Mesendoderm (in vitro differentiated cells): ENCODE measurements at regions not wholly inside any gene's neighbourhood (a gene's known extent, or its start where the extent isn't known, plus 50 kb on each side); places are given as distances from the start of the nearest gene placed in this dataset.

Experiments used
- DNase-seq: peaks from one replicate; pipeline ENCODE4 v3.0.0; 2013
- H2AK5ac ChIP-seq: 2 replicates; pipeline ENCODE4 v1.6.1; 2013; ENCODE audit warnings: low read length, inconsistent platforms
- H2BK120ac ChIP-seq: 2 replicates; pipeline ENCODE4 v1.6.1; 2013; ENCODE audit warnings: low read depth, mild to moderate bottlenecking, low read length, moderate library complexity, mixed read lengths
- H2BK15ac ChIP-seq: replicated peaks from 2 replicates; pipeline ENCODE4 v1.6.1; 2013; ENCODE audit warnings: low read depth, mild to moderate bottlenecking, moderate library complexity
- H2BK5ac ChIP-seq: 2 replicates; pipeline ENCODE4 v1.6.1; 2013; ENCODE audit warnings: low read length, inconsistent platforms
- H3K18ac ChIP-seq: 2 replicates; pipeline ENCODE4 v1.6.1; 2013; ENCODE audit warnings: mild to moderate bottlenecking, low read length, mixed read lengths
- H3K23ac ChIP-seq: one replicate; pipeline ENCODE4 v1.6.1; 2013; ENCODE audit warnings: low read length
- H3K27ac ChIP-seq: 2 replicates; pipeline ENCODE4 v1.5.1; 2013; ENCODE audit warnings: low read depth, mild to moderate bottlenecking, inconsistent platforms, low read length, moderate library complexity
- H3K27me3 ChIP-seq: 2 replicates; pipeline ENCODE4 v1.6.1; 2013; ENCODE audit warnings: low read length, control low read depth, mild to moderate bottlenecking, inconsistent platforms; ENCODE audit not compliant: insufficient read depth, poor library complexity
- H3K36me3 ChIP-seq: 2 replicates; pipeline ENCODE4 v1.6.1; 2013; ENCODE audit warnings: low read length, inconsistent platforms; ENCODE audit not compliant: control insufficient read depth, insufficient read depth
- H3K4ac ChIP-seq: one replicate; pipeline ENCODE4 v1.6.1; 2013; ENCODE audit warnings: low read depth, mild to moderate bottlenecking, low read length, moderate library complexity
- H3K4me1 ChIP-seq: 2 replicates; pipeline ENCODE4 v1.6.1; 2013; ENCODE audit warnings: low read depth, low read length, inconsistent platforms; ENCODE audit not compliant: control insufficient read depth
- H3K4me2 ChIP-seq: 2 replicates; pipeline ENCODE4 v1.6.1; 2013; ENCODE audit warnings: low read length
- H3K4me3 ChIP-seq: 2 replicates; pipeline ENCODE4 v1.5.1; 2013; ENCODE audit warnings: mild to moderate bottlenecking, low read length
- H3K56ac ChIP-seq: one replicate; pipeline ENCODE4 v1.6.1; 2013; ENCODE audit warnings: low read length
- H3K79me1 ChIP-seq: 2 replicates; pipeline ENCODE4 v1.6.1; 2013; ENCODE audit warnings: low read length, inconsistent platforms
- H3K79me2 ChIP-seq: 2 replicates; pipeline ENCODE4 v1.6.1; 2013; ENCODE audit warnings: mild to moderate bottlenecking, low read length; ENCODE audit not compliant: control insufficient read depth, insufficient read depth
- H3K9ac ChIP-seq: 2 replicates; pipeline ENCODE4 v1.6.1; 2013; ENCODE audit warnings: low read length, inconsistent platforms
- H4K5ac ChIP-seq: one replicate; pipeline ENCODE4 v1.6.1; 2013; ENCODE audit warnings: low read length
- H4K8ac ChIP-seq: one replicate; pipeline ENCODE4 v1.6.1; 2013; ENCODE audit warnings: low read depth, mild to moderate bottlenecking, control low read depth, low read length, moderate library complexity
- WGBS: extraction: QIAGEN DNeasy Blood & Tissue Kit; methylation state at CpG from one replicate; pipeline ENCODE4 v1.1.7; 2013; ENCODE audit warnings: low lambda C conversion rate, missing lambda C conversion rate; ENCODE audit not compliant: insufficient coverage; ENCODE audit errors: extremely low coverage; 5-methylcytosine and 5-hydroxymethylcytosine counted together

GRCh38 chr3:44021651-44022594 is 219.8 kb upstream of the TOPAZ1 start:
- H3K79me1 ChIP-seq = no peaks in the 10 kb centered on the region
- no peak overlapping the region for H3K56ac ChIP-seq
- no peak overlapping the region for H3K23ac ChIP-seq
- H2BK120ac ChIP-seq = no peak overlapping the region
- H2BK15ac ChIP-seq = no peak overlapping the region
- H3K4ac ChIP-seq = no peak overlapping the region
- no peaks in the 10 kb centered on the region for H3K79me2 ChIP-seq
- H3K27me3 ChIP-seq = peaks cover 7% of the 10 kb centered on the region
- peak; percentile 22 for DNase-seq
- no peak overlapping the region for H3K27ac ChIP-seq
- no peak overlapping the region for H2BK5ac ChIP-seq
- no peak overlapping the region for H4K8ac ChIP-seq
- H3K18ac ChIP-seq = no peak overlapping the region
- no peaks in the 10 kb centered on the region for H3K36me3 ChIP-seq
- no peak overlapping the region for H4K5ac ChIP-seq
- WGBS = no CpG with 5 or more reads among the region's 53 CpGs
- H3K4me1 ChIP-seq = peaks cover 2% of the 10 kb centered on the region
- H3K4me2 ChIP-seq = peak overlapping the region; percentile 70
- peak overlapping the region; percentile 6 for H3K9ac ChIP-seq
- no peak overlapping the region for H2AK5ac ChIP-seq
- no peak overlapping the region for H3K4me3 ChIP-seq

- no peak overlapping the region for H3K56ac ChIP-seq
- H3K4ac ChIP-seq = no peak overlapping the region
- H3K36me3 ChIP-seq = no peaks in the 10 kb centered on the region
- no peak overlapping the region for H2BK5ac ChIP-seq
- no peak overlapping the region for H3K4me3 ChIP-seq
- no peak overlapping the region for H4K5ac ChIP-seq
- H3K4me1 ChIP-seq = peaks cover 2% of the 10 kb centered on the region
- no CpG with 5 or more reads among the region's 11 CpGs for WGBS
- no peak overlapping the region for H3K18ac ChIP-seq
- H3K27me3 ChIP-seq = peaks cover 7% of the 10 kb centered on the region
- H3K79me1 ChIP-seq = no peaks in the 10 kb centered on the region
- no peak overlapping the region for H3K27ac ChIP-seq
- H3K9ac ChIP-seq = no peak overlapping the region
- H4K8ac ChIP-seq = no peak overlapping the region
- no peaks in the 10 kb centered on the region for H3K79me2 ChIP-seq
- H3K4me2 ChIP-seq = no peak overlapping the region
- no peak overlapping the region for H2BK120ac ChIP-seq
- DNase-seq = no peak
- H3K23ac ChIP-seq = no peak overlapping the region
- no peak overlapping the region for H2BK15ac ChIP-seq
- no peak overlapping the region for H2AK5ac ChIP-seq
Measured at GRCh38 chr3:44023961-44024593, 217.6 kb upstream of the TOPAZ1 start.

- WGBS = no CpG with 5 or more reads among the region's 5 CpGs
- H3K27ac ChIP-seq = no peak overlapping the region
- H3K36me3 ChIP-seq = no peaks in the 10 kb centered on the region
- no peak overlapping the region for H3K18ac ChIP-seq
- H3K4ac ChIP-seq = no peak overlapping the region
- H3K27me3 ChIP-seq = peaks cover 6% of the 10 kb centered on the region
- H3K9ac ChIP-seq = no peak overlapping the region
- no peak overlapping the region for H4K5ac ChIP-seq
- H2AK5ac ChIP-seq = no peak overlapping the region
- H2BK120ac ChIP-seq = no peak overlapping the region
- no peak overlapping the region for H4K8ac ChIP-seq
- H3K4me2 ChIP-seq = no peak overlapping the region
- H3K56ac ChIP-seq = no peak overlapping the region
- no peak overlapping the region for H2BK15ac ChIP-seq
- no peak overlapping the region for H2BK5ac ChIP-seq
- no peak for DNase-seq
- peaks cover 1% of the 10 kb centered on the region for H3K4me1 ChIP-seq
- H3K23ac ChIP-seq = no peak overlapping the region
- no peaks in the 10 kb centered on the region for H3K79me1 ChIP-seq
- H3K79me2 ChIP-seq = no peaks in the 10 kb centered on the region
- H3K4me3 ChIP-seq = no peak overlapping the region
Measured at GRCh38 chr3:44026220-44026865, 215.3 kb upstream of the TOPAZ1 start.

- no peak overlapping the region for H4K5ac ChIP-seq
- no peaks in the 10 kb centered on the region for H3K79me1 ChIP-seq
- H2AK5ac ChIP-seq = no peak overlapping the region
- no peaks in the 10 kb centered on the region for H3K27me3 ChIP-seq
- no peak overlapping the region for H3K18ac ChIP-seq
- H3K36me3 ChIP-seq = no peaks in the 10 kb centered on the region
- no peak overlapping the region for H2BK5ac ChIP-seq
- no peak overlapping the region for H4K8ac ChIP-seq
- no peaks in the 10 kb centered on the region for H3K79me2 ChIP-seq
- no peak overlapping the region for H3K56ac ChIP-seq
- no peak overlapping the region for H3K27ac ChIP-seq
- H3K4ac ChIP-seq = no peak overlapping the region
- no peak overlapping the region for H2BK120ac ChIP-seq
- H2BK15ac ChIP-seq = no peak overlapping the region
- no peak overlapping the region for H3K4me3 ChIP-seq
- H3K4me1 ChIP-seq = no peaks in the 10 kb centered on the region
- no peak overlapping the region for H3K4me2 ChIP-seq
- WGBS = no CpG with 5 or more reads among the region's 2 CpGs
- H3K23ac ChIP-seq = no peak overlapping the region
- DNase-seq = no peak
- H3K9ac ChIP-seq = no peak overlapping the region
Measured at GRCh38 chr3:44029100-44029499, 212.6 kb upstream of the TOPAZ1 start.

GRCh38 chr3:44030285-44030684 is 211.4 kb upstream of the TOPAZ1 start:
- no peak overlapping the region for H2BK15ac ChIP-seq
- WGBS = no CpG with 5 or more reads among the region's 7 CpGs
- no peak overlapping the region for H3K4me3 ChIP-seq
- H3K4me2 ChIP-seq = no peak overlapping the region
- H3K9ac ChIP-seq = no peak overlapping the region
- H4K8ac ChIP-seq = no peak overlapping the region
- no peaks in the 10 kb centered on the region for H3K79me1 ChIP-seq
- H3K79me2 ChIP-seq = no peaks in the 10 kb centered on the region
- no peak overlapping the region for H3K23ac ChIP-seq
- H3K56ac ChIP-seq = no peak overlapping the region
- no peak overlapping the region for H4K5ac ChIP-seq
- H2BK5ac ChIP-seq = no peak overlapping the region
- no peak overlapping the region for H3K4ac ChIP-seq
- H3K18ac ChIP-seq = no peak overlapping the region
- no peaks in the 10 kb centered on the region for H3K36me3 ChIP-seq
- H3K4me1 ChIP-seq = no peaks in the 10 kb centered on the region
- no peak overlapping the region for H2BK120ac ChIP-seq
- H3K27me3 ChIP-seq = no peaks in the 10 kb centered on the region
- H2AK5ac ChIP-seq = no peak overlapping the region
- DNase-seq = no peak
- no peak overlapping the region for H3K27ac ChIP-seq
